OCI-M2 (cell line): ENCODE measurements at regions not wholly inside any gene's neighbourhood (a gene's known extent, or its start where the extent isn't known, plus 50 kb on each side); places are given as distances from the start of the nearest gene placed in this dataset.
"Not testable (repeated sequence)": the region's sequence is repeated elsewhere in the genome, so short reads cannot be mapped to it uniquely, and the experiment has no call there.

Source experiments
- DNase-seq: peaks from one replicate; lab custom pipeline; 2025; ENCODE audit not compliant: unreplicated experiment; lab: John Stamatoyannopoulos, UW

- no peak for DNase-seq
These were observed 1340.3 kb upstream of the GOT2 start for GRCh38 chr16:60074378-60074777.

- DNase-seq, result no peak
These were observed 1339.3 kb upstream of the GOT2 start for GRCh38 chr16:60073376-60073775.

- DNase-seq, result no peak
These were observed 1329.9 kb upstream of the GOT2 start for GRCh38 chr16:60064026-60064425.

GRCh38 chr16:60061396-60061795 is 1327.3 kb upstream of the GOT2 start:
- DNase-seq, result no peak

GRCh38 chr16:60060731-60061130 is 1326.6 kb upstream of the GOT2 start:
- DNase-seq, result no peak

GRCh38 chr16:60059141-60059540 is 1325.0 kb upstream of the GOT2 start:
- DNase-seq, result no peak

GRCh38 chr16:60041671-60042070 is 1307.6 kb upstream of the GOT2 start:
- no peak for DNase-seq

- DNase-seq, result no peak
These were observed 1297.6 kb upstream of the GOT2 start for GRCh38 chr16:60031740-60032139.

GRCh38 chr16:60027351-60027750 is 1293.2 kb upstream of the GOT2 start:
- DNase-seq, result no peak

- DNase-seq, result no peak
These were observed 1279.0 kb upstream of the GOT2 start for GRCh38 chr16:60013076-60013475.

- DNase-seq, result no peak
These were observed 1267.4 kb upstream of the GOT2 start for GRCh38 chr16:60001523-60001922.

GRCh38 chr16:59997706-59998105 is 1263.6 kb upstream of the GOT2 start:
- no peak for DNase-seq

- DNase-seq, result no peak
These were observed 1259.0 kb upstream of the GOT2 start for GRCh38 chr16:59993101-59993500.

- no peak for DNase-seq
These were observed 1257.1 kb upstream of the GOT2 start for GRCh38 chr16:59991171-59991570.

- no peak for DNase-seq
These were observed 1254.5 kb upstream of the GOT2 start for GRCh38 chr16:59988591-59988990.

- no peak for DNase-seq
These were observed 1241.8 kb upstream of the GOT2 start for GRCh38 chr16:59975953-59976352.

GRCh38 chr16:59973966-59974365 is 1239.8 kb upstream of the GOT2 start:
- DNase-seq, result no peak

GRCh38 chr16:59971264-59971663 is 1237.1 kb upstream of the GOT2 start:
- no peak for DNase-seq

GRCh38 chr16:59964232-59964924 is 1230.3 kb upstream of the GOT2 start:
- no peak for DNase-seq

GRCh38 chr16:59959311-59959710 is 1225.2 kb upstream of the GOT2 start:
- DNase-seq, result no peak

GRCh38 chr16:59950431-59950830 is 1216.3 kb upstream of the GOT2 start:
- no peak for DNase-seq

GRCh38 chr16:59944041-59944440 is 1209.9 kb upstream of the GOT2 start:
- DNase-seq, result not testable (repeated sequence)

- DNase-seq, result no peak
These were observed 1207.5 kb upstream of the GOT2 start for GRCh38 chr16:59941594-59941993.
